H9 (cell line): ENCODE measurements at regions not wholly inside any gene's neighbourhood (a gene's known extent, or its start where the extent isn't known, plus 50 kb on each side); places are given as distances from the start of the nearest gene placed in this dataset.

Experiments used
- DNase-seq: peaks from one replicate; pipeline ENCODE4 v3.0.0-alpha.2; 2017
- H2AFZ ChIP-seq: one replicate; pipeline ENCODE4 v1.6.1; 2013; ENCODE audit warnings: mild to moderate bottlenecking, low read length, control low read depth, moderate library complexity
- H2AK5ac ChIP-seq: 2 replicates; pipeline ENCODE4 v1.6.1; 2013; ENCODE audit warnings: low read length, control low read depth, mixed read lengths; ENCODE audit not compliant: insufficient read length
- H2BK120ac ChIP-seq: one replicate; pipeline ENCODE4 v1.6.1; 2013; ENCODE audit warnings: low read depth, mild to moderate bottlenecking, low read length, control low read depth, inconsistent platforms; ENCODE audit not compliant: poor library complexity, severe bottlenecking
- H2BK12ac ChIP-seq: 2 replicates; pipeline ENCODE4 v1.6.1; 2013; ENCODE audit warnings: low read length, control low read depth, mixed read lengths, low read depth; ENCODE audit not compliant: insufficient read length
- H2BK15ac ChIP-seq: 2 replicates; pipeline ENCODE4 v1.6.1; 2013; ENCODE audit warnings: low read depth, low read length, control low read depth
- H2BK20ac ChIP-seq: one replicate; pipeline ENCODE4 v1.6.1; 2013; ENCODE audit warnings: low read depth, mild to moderate bottlenecking, low read length, control low read depth, inconsistent platforms; ENCODE audit not compliant: poor library complexity, severe bottlenecking
- H2BK5ac ChIP-seq: 2 replicates; pipeline ENCODE4 v1.6.1; 2013; ENCODE audit warnings: low read length, control low read depth, mixed read lengths; ENCODE audit not compliant: insufficient read length
- H3K14ac ChIP-seq: 2 replicates; pipeline ENCODE4 v1.6.1; 2013; ENCODE audit warnings: low read length, control low read depth; ENCODE audit not compliant: insufficient read depth
- H3K18ac ChIP-seq: 2 replicates; pipeline ENCODE4 v1.6.1; 2013; ENCODE audit warnings: low read depth, mild to moderate bottlenecking, mixed read lengths, low read length, control low read depth; ENCODE audit not compliant: insufficient read length
- H3K23ac ChIP-seq: 2 replicates; pipeline ENCODE4 v1.6.1; 2013; ENCODE audit warnings: low read length, control low read depth, mixed read lengths, low read depth; ENCODE audit not compliant: insufficient read length
- H3K23me2 ChIP-seq: 2 replicates; pipeline ENCODE4 v1.6.1; 2013; ENCODE audit warnings: low read depth, mild to moderate bottlenecking, mixed read lengths, low read length, control low read depth; ENCODE audit not compliant: insufficient read length, poor library complexity, severe bottlenecking
- H3K27ac ChIP-seq: 2 replicates; pipeline ENCODE4 v1.5.1; 2013; ENCODE audit warnings: low read length, control low read depth, mixed read lengths, low read depth; ENCODE audit not compliant: insufficient read length
- H3K27me3 ChIP-seq: 2 replicates; pipeline ENCODE4 v1.6.1; 2013; ENCODE audit warnings: low read length, control low read depth, inconsistent platforms; ENCODE audit not compliant: insufficient read depth
- H3K4ac ChIP-seq: 2 replicates; pipeline ENCODE4 v1.6.1; 2013; ENCODE audit warnings: low read depth, mild to moderate bottlenecking, control low read depth, inconsistent platforms, low read length, moderate library complexity
- H3K4me1 ChIP-seq: 2 replicates; pipeline ENCODE4 v1.6.1; 2013; ENCODE audit warnings: low read length, control low read depth, inconsistent platforms; ENCODE audit not compliant: insufficient read depth
- H3K4me2 ChIP-seq: 2 replicates; pipeline ENCODE4 v1.6.1; 2013; ENCODE audit warnings: low read length, control low read depth, mixed read lengths; ENCODE audit not compliant: insufficient read length, insufficient read depth
- H3K56ac ChIP-seq: 2 replicates; pipeline ENCODE4 v1.6.1; 2013; ENCODE audit warnings: low read depth, mild to moderate bottlenecking, mixed read lengths, low read length, control low read depth; ENCODE audit not compliant: insufficient read length
- H3K79me1 ChIP-seq: 2 replicates; pipeline ENCODE4 v1.6.1; 2013; ENCODE audit warnings: low read depth, mild to moderate bottlenecking, moderate library complexity, low read length, control low read depth, inconsistent platforms; ENCODE audit not compliant: insufficient read depth, poor library complexity, severe bottlenecking
- H3K79me2 ChIP-seq: 2 replicates; pipeline ENCODE4 v1.6.1; 2013; ENCODE audit warnings: low read length, control low read depth, inconsistent platforms; ENCODE audit not compliant: insufficient read depth
- H3K9ac ChIP-seq: 2 replicates; pipeline ENCODE4 v1.6.1; 2013; ENCODE audit warnings: low read length, control low read depth, mixed read lengths; ENCODE audit not compliant: insufficient read length; ENCODE audit errors: extremely low read depth
- H3K9me3 ChIP-seq: one replicate; pipeline ENCODE4 v1.6.1; 2013; ENCODE audit warnings: low read depth, low read length, inconsistent platforms; ENCODE audit not compliant: control insufficient read depth
- H3T11ph ChIP-seq: one replicate; pipeline ENCODE4 v1.6.1; 2013; ENCODE audit warnings: mild to moderate bottlenecking, low read length, control low read depth, inconsistent platforms
- H4K20me1 ChIP-seq: one replicate; pipeline ENCODE4 v1.6.1; 2013; ENCODE audit not compliant: control insufficient read depth, insufficient read length, insufficient read depth
- H4K5ac ChIP-seq: 2 replicates; pipeline ENCODE4 v1.6.1; 2013; ENCODE audit warnings: low read depth, mild to moderate bottlenecking, mixed read lengths, low read length, control low read depth; ENCODE audit not compliant: insufficient read length
- H4K8ac ChIP-seq: replicated peaks from 2 replicates; pipeline ENCODE4 v1.6.1; 2013; ENCODE audit warnings: low read length, control low read depth, mixed read lengths, low read depth; ENCODE audit not compliant: insufficient read length
- H4K91ac ChIP-seq: 2 replicates; pipeline ENCODE4 v1.6.1; 2013; ENCODE audit warnings: low read depth, mild to moderate bottlenecking, moderate library complexity, mixed read lengths, low read length, control low read depth; ENCODE audit not compliant: insufficient read length
- H3K27ac Mint-ChIP-seq, 3 experiments: 2 replicates in 2 of 3; 3 replicates in 1 of 3; pipeline ENCODE4 v1.8.0; 2020 to 2021; ENCODE audit warnings: mixed read lengths in 3 of 3, mild to moderate bottlenecking in 1 of 3, moderate library complexity in 1 of 3
- H3K27me3 Mint-ChIP-seq: 2 replicates; pipeline ENCODE4 v1.8.0; 2021; ENCODE audit warnings: low read depth, mild to moderate bottlenecking, moderate library complexity, mixed read lengths
- H3K36me3 Mint-ChIP-seq, 3 experiments: 2 replicates in 2 of 3; 3 replicates in 1 of 3; pipeline ENCODE4 v1.8.0; 2020 to 2021; ENCODE audit warnings: low read depth in 3 of 3, mixed read lengths in 3 of 3; ENCODE audit not compliant: insufficient read depth in 1 of 3
- H3K4me1 Mint-ChIP-seq, 2 experiments: 2 replicates each; pipeline ENCODE4 v1.8.0; 2020; ENCODE audit warnings: mixed read lengths in 2 of 2
- H3K4me3 Mint-ChIP-seq, 2 experiments: 2 replicates in 1 of 2; 3 replicates in 1 of 2; pipeline ENCODE4 v1.8.0; 2020 to 2021; ENCODE audit warnings: mild to moderate bottlenecking in 2 of 2, mixed read lengths in 2 of 2, moderate library complexity in 1 of 2
- H3K9me3 Mint-ChIP-seq, 2 experiments: 2 replicates in 1 of 2; 3 replicates in 1 of 2; pipeline ENCODE4 v1.8.0; 2020; ENCODE audit warnings: mild to moderate bottlenecking in 2 of 2, mixed read lengths in 2 of 2, moderate library complexity in 1 of 2
- WGBS: extraction: QIAGEN DNeasy Blood & Tissue Kit; methylation state at CpG from one replicate; pipeline ENCODE4 v1.1.7; 2013; ENCODE audit warnings: missing lambda C conversion rate, low lambda C conversion rate, mixed read lengths; ENCODE audit not compliant: insufficient read length; ENCODE audit errors: extremely low coverage; 5-methylcytosine and 5-hydroxymethylcytosine counted together
- TF ChIP-seq, protein P1 (sequence below): fragments of 200-600 bp; sonication (generic); conservative IDR thresholded peaks from 3 replicates; pipeline ENCODE4 v1.8.0; 2021; ENCODE audit warnings: antibody characterized with exemption, mild to moderate bottlenecking

DNA sequence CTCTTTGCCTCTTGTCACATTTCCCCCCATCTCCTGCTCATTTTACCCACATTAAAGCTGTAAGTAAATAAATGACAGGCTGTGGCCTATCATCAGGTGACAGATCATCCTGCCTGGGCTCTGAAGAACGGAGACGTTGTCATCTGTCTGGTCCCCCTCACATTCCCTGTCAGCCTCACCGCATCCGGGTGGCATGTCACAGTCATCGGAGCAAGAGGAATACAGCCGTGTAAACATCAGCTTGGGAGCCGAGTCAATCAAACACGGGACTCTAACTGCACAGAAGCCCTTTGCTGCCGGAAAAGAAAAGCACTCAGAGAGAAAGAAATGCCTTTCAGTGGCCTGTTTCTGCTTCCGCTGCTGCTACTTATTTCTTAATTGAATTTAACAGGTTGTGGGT is 371.9 kb upstream of the ID4 start:
- H2AK5ac ChIP-seq = no peak overlapping the region
- H4K8ac ChIP-seq = no peak overlapping the region
- no peak overlapping the region for H2BK120ac ChIP-seq
- no peak overlapping the region for H3K4ac ChIP-seq
- no peaks in the 10 kb centered on the region for H3K4me1 ChIP-seq
- H2BK12ac ChIP-seq = no peak overlapping the region
- H3K9ac ChIP-seq = no peak overlapping the region
- Mint-ChIP-seq H3K27me3 (no peaks in the 10 kb centered on the region; the same call in 1 of the 2 replicates), H3K4me1 (peaks cover 0 to 4% of the 10 kb centered on the region in 2 experiments; a peak in 1 of 4 replicates), H3K36me3 (no peaks in the 10 kb centered on the region), H3K9me3 (no peaks in the 10 kb centered on the region), H3K27ac (peak overlapping the region in 2 of 3 experiments; percentile 46 to 71; a peak in 2 of 7 replicates), H3K4me3 (no peak overlapping the region)
- H2BK15ac ChIP-seq = no peak overlapping the region
- H4K20me1 ChIP-seq = no peaks in the 10 kb centered on the region
- H3K4me2 ChIP-seq = no peak overlapping the region
- no peaks in the 10 kb centered on the region for H3K23me2 ChIP-seq
- no peak overlapping the region for H2BK5ac ChIP-seq
- H2BK20ac ChIP-seq = no peak overlapping the region
- H3K79me1 ChIP-seq = no peaks in the 10 kb centered on the region
- no peaks in the 10 kb centered on the region for H3K9me3 ChIP-seq
- DNase-seq = no peak
- H3K14ac ChIP-seq = no peak overlapping the region
- no peak overlapping the region for H3K27ac ChIP-seq
- no peak overlapping the region for H2AFZ ChIP-seq
- no peak overlapping the region for H3T11ph ChIP-seq
- TF ChIP-seq, protein P1, sequence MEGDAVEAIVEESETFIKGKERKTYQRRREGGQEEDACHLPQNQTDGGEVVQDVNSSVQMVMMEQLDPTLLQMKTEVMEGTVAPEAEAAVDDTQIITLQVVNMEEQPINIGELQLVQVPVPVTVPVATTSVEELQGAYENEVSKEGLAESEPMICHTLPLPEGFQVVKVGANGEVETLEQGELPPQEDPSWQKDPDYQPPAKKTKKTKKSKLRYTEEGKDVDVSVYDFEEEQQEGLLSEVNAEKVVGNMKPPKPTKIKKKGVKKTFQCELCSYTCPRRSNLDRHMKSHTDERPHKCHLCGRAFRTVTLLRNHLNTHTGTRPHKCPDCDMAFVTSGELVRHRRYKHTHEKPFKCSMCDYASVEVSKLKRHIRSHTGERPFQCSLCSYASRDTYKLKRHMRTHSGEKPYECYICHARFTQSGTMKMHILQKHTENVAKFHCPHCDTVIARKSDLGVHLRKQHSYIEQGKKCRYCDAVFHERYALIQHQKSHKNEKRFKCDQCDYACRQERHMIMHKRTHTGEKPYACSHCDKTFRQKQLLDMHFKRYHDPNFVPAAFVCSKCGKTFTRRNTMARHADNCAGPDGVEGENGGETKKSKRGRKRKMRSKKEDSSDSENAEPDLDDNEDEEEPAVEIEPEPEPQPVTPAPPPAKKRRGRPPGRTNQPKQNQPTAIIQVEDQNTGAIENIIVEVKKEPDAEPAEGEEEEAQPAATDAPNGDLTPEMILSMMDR = no peak
- H3K79me2 ChIP-seq = no peaks in the 10 kb centered on the region
- no peaks in the 10 kb centered on the region for H3K27me3 ChIP-seq
- H4K5ac ChIP-seq = no peak overlapping the region
- WGBS = no CpG with 5 or more reads among the region's 10 CpGs
- H4K91ac ChIP-seq = no peak overlapping the region
- H3K56ac ChIP-seq = no peak overlapping the region
- H3K23ac ChIP-seq = no peak overlapping the region
- H3K18ac ChIP-seq = no peak overlapping the region
